ENCODE measurements at regions not wholly inside any gene's neighbourhood (a gene's known extent, or its start where the extent isn't known, plus 50 kb on each side); places are given as distances from the start of the nearest gene placed in this dataset.

DNA sequence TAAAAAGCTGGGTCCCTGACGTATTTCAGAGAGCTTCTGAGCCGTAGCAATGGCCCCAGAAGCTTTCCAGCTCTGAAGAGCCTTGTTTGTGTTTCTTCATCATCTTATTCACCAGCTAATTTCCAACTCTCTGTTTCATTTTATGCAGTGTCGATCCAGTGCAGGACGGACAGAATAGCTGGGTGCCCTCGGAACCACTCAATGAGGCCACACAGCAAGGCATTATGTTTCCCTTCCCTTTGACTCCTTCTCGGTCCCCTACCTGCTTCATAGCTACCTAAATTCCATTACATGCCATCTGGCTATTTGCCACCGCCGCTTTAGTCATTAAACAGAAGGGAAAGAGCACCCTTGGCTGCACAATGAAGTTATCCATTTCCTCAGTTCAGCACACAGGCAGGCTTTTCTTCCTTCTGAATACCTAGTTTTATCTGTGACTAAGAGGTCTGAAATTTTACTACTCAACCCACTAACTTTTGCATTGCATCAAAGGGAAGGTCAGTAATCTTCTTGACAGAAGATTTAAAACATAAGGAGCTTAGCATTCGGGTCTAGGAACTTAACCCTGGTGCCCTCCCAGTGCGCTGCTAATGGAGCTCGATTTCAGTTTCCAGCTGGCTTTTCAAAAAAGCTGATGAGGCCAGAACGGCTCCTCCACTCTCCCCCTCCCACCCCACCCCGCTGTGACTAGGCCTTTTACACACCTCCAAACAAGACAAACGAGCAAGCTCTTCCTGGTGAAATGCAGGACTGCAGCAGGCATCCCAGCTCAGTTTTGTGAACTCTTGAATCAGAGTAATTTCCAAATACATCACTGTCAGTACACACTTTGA is 176.8 kb downstream of the GXYLT1 start:
- no peak overlapping the region for H3K4me3 ChIP-seq (ENCODE audit: low read length in 2 of 2)
- H3K27me3 ChIP-seq (ENCODE audit: control insufficient read depth in 2 of 2, insufficient read depth in 2 of 2, low read length in 2 of 2) = no peaks in the 10 kb centered on the region
- no peaks in the 10 kb centered on the region for H3K4me1 ChIP-seq (ENCODE audit: control insufficient read depth in 2 of 2, insufficient read depth in 2 of 2, low read length in 2 of 2)
- H3K27ac ChIP-seq (ENCODE audit: low read depth in 2 of 2, low read length in 2 of 2) = no peak overlapping the region
- H3K36me3 ChIP-seq (ENCODE audit: control insufficient read depth in 2 of 2, insufficient read depth in 2 of 2, low read length in 2 of 2) = no peaks in the 10 kb centered on the region
- H3K9ac ChIP-seq (ENCODE audit: low read depth in 1 of 2, low read length in 2 of 2) = no peak overlapping the region
- H3K9me3 ChIP-seq (ENCODE audit: control insufficient read depth in 2 of 2, low read length in 2 of 2) = no peaks in the 10 kb centered on the region

DNA sequence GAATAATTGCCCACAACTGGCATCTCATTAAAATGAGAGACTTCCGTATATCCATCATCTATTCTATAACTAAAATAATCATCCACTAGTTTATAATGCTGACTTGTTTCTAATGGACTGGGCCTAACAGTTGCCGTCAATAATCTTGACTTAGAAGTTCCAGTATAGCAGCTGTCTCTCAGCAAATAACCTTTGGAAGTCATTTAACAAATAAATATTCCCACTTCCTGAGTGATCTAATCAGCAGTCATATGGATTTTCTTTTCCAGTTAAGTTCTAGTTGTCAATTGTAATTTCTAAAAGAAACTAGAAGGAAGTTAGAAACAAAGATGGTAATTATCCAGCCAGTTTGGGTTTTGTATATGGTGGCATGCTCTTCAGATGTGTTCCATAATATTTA is 177.8 kb downstream of the GXYLT1 start:
- no peaks in the 10 kb centered on the region for H3K27me3 ChIP-seq (ENCODE audit: control insufficient read depth in 2 of 2, insufficient read depth in 2 of 2, low read length in 2 of 2)
- no peaks in the 10 kb centered on the region for H3K36me3 ChIP-seq (ENCODE audit: control insufficient read depth in 2 of 2, insufficient read depth in 2 of 2, low read length in 2 of 2)
- H3K4me3 ChIP-seq (ENCODE audit: low read length in 2 of 2) = no peak overlapping the region
- no peak overlapping the region for H3K27ac ChIP-seq (ENCODE audit: low read depth in 2 of 2, low read length in 2 of 2)
- H3K9ac ChIP-seq (ENCODE audit: low read depth in 1 of 2, low read length in 2 of 2) = no peak overlapping the region
- H3K4me1 ChIP-seq (ENCODE audit: control insufficient read depth in 2 of 2, insufficient read depth in 2 of 2, low read length in 2 of 2) = no peaks in the 10 kb centered on the region
- no peaks in the 10 kb centered on the region for H3K9me3 ChIP-seq (ENCODE audit: control insufficient read depth in 2 of 2, low read length in 2 of 2)

DNA sequence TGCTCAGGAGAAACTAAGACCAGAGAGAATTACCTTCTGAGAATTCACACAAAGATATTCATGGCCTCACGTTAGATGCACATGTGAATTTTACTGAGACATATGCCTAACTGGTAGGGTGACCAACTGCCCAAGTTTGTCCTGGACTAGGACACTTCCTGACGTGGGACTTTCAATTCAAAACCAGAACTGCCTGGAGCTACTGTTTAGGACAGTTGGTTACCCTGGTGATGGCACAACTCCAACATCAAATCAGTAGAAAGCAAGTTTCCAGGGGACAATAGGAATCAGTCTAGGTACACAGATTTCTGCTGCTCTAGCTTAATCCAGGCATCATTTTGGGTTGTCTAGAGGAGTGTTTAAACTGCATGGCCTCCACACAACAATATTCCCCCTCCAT is 178.7 kb downstream of the GXYLT1 start:
- Histone ChIP-seq H3K9me3 (ENCODE audit: control insufficient read depth in 2 of 2, low read length in 2 of 2) (no peaks in the 10 kb centered on the region), H3K36me3 (ENCODE audit: control insufficient read depth in 2 of 2, insufficient read depth in 2 of 2, low read length in 2 of 2) (no peaks in the 10 kb centered on the region), H3K9ac (ENCODE audit: low read depth in 1 of 2, low read length in 2 of 2) (no peak overlapping the region), H3K27ac (ENCODE audit: low read depth in 2 of 2, low read length in 2 of 2) (no peak overlapping the region), H3K4me3 (ENCODE audit: low read length in 2 of 2) (no peak overlapping the region), H3K27me3 (ENCODE audit: control insufficient read depth in 2 of 2, insufficient read depth in 2 of 2, low read length in 2 of 2) (no peaks in the 10 kb centered on the region), H3K4me1 (ENCODE audit: control insufficient read depth in 2 of 2, insufficient read depth in 2 of 2, low read length in 2 of 2) (no peaks in the 10 kb centered on the region)

DNA sequence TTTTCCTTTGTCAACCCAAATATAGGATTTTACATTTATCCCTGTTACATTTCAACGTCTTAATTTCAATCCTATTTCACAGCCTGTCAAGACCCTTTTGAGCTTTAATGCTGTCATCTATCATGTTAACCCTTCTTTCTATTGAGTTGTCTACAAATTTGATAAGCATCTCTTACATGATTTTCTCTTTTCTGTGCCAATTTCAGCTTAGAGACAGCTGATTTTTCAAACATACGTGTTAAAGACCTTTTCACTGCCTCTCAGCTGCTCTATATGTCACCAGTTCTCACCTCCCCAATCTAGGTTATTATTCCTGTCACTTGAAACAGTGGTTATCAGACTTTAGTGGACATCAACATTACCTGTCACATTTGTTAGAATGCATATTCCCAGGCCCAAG is 181.3 kb downstream of the GXYLT1 start:
- Histone ChIP-seq H3K4me3 (ENCODE audit: low read length in 2 of 2) (no peak overlapping the region), H3K4me1 (ENCODE audit: control insufficient read depth in 2 of 2, insufficient read depth in 2 of 2, low read length in 2 of 2) (no peaks in the 10 kb centered on the region), H3K27ac (ENCODE audit: low read depth in 2 of 2, low read length in 2 of 2) (no peak overlapping the region), H3K9ac (ENCODE audit: low read depth in 1 of 2, low read length in 2 of 2) (no peak overlapping the region), H3K27me3 (ENCODE audit: control insufficient read depth in 2 of 2, insufficient read depth in 2 of 2, low read length in 2 of 2) (no peaks in the 10 kb centered on the region), H3K36me3 (ENCODE audit: control insufficient read depth in 2 of 2, insufficient read depth in 2 of 2, low read length in 2 of 2) (no peaks in the 10 kb centered on the region), H3K9me3 (ENCODE audit: control insufficient read depth in 2 of 2, low read length in 2 of 2) (no peaks in the 10 kb centered on the region)

DNA sequence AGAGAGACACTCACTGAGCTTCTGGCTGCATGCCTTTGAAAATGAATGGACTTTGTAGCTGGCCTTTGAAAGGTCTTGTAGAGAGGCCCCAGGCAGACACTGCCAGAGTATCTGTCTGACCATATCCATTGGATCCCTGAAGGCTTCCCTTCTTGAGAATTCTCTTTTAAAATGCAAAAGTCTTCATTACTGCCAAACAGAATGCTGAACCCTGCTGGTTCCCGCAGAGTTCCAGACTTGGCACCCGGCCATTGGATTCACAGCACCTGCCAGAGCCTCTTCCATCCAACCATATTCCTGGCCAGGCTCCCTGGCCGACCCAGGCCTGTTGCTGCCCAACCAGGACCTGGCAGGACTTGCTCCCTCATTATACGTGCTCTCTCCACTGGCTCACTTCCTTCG is 182.5 kb downstream of the GXYLT1 start:
- Histone ChIP-seq H3K4me1 (ENCODE audit: control insufficient read depth in 2 of 2, insufficient read depth in 2 of 2, low read length in 2 of 2) (no peaks in the 10 kb centered on the region), H3K4me3 (ENCODE audit: low read length in 2 of 2) (no peak overlapping the region), H3K27ac (ENCODE audit: low read depth in 2 of 2, low read length in 2 of 2) (no peak overlapping the region), H3K36me3 (ENCODE audit: control insufficient read depth in 2 of 2, insufficient read depth in 2 of 2, low read length in 2 of 2) (no peaks in the 10 kb centered on the region), H3K9ac (ENCODE audit: low read depth in 1 of 2, low read length in 2 of 2) (no peak overlapping the region), H3K9me3 (ENCODE audit: control insufficient read depth in 2 of 2, low read length in 2 of 2) (no peaks in the 10 kb centered on the region), H3K27me3 (ENCODE audit: control insufficient read depth in 2 of 2, insufficient read depth in 2 of 2, low read length in 2 of 2) (no peaks in the 10 kb centered on the region)

DNA sequence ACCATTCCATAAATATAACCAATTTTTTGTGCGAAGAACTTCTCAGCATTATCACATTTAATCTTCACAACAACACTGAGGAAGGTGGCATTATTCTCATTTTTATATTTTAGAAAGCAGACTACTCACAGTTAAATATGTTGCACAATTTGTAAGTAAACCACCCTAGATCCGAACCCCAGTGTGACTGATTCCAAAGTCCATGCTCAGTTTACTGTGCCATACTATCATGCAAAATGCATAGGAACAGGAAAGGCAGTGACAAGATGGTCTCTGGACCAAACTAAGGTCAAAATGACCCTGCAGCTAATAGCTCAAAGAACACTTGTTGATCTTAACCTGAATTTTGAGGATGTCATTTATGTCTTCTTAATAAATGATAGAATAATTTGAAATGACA is 185.4 kb downstream of the GXYLT1 start:
- Histone ChIP-seq H3K36me3 (ENCODE audit: control insufficient read depth in 2 of 2, insufficient read depth in 2 of 2, low read length in 2 of 2) (no peaks in the 10 kb centered on the region), H3K27me3 (ENCODE audit: control insufficient read depth in 2 of 2, insufficient read depth in 2 of 2, low read length in 2 of 2) (no peaks in the 10 kb centered on the region), H3K27ac (ENCODE audit: low read depth in 2 of 2, low read length in 2 of 2) (no peak overlapping the region), H3K4me3 (ENCODE audit: low read length in 2 of 2) (no peak overlapping the region), H3K9me3 (ENCODE audit: control insufficient read depth in 2 of 2, low read length in 2 of 2) (no peaks in the 10 kb centered on the region), H3K9ac (ENCODE audit: low read depth in 1 of 2, low read length in 2 of 2) (no peak overlapping the region), H3K4me1 (ENCODE audit: control insufficient read depth in 2 of 2, insufficient read depth in 2 of 2, low read length in 2 of 2) (no peaks in the 10 kb centered on the region)

DNA sequence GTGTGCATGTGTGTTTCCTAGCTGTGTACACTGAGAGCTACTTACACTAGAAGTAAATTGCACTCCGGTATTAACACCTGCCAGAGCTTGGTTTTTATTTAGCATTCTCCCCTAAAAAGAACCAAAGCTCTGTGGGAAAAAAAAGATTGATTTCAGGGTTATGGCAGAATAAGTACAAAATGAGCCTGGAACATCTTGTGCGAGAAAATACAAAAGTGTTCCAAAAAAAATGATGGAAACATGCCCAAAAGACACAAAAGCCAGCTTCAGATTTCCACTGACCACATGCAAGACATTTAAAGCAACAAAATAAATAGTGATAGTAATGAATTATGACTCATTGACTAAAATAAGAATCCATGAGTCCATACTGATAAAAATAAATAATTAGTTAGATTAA is 188.3 kb downstream of the GXYLT1 start:
- H3K27ac ChIP-seq (ENCODE audit: low read depth in 2 of 2, low read length in 2 of 2) = no peak overlapping the region
- H3K4me1 ChIP-seq (ENCODE audit: control insufficient read depth in 2 of 2, insufficient read depth in 2 of 2, low read length in 2 of 2) = no peaks in the 10 kb centered on the region
- no peaks in the 10 kb centered on the region for H3K9me3 ChIP-seq (ENCODE audit: control insufficient read depth in 2 of 2, low read length in 2 of 2)
- no peaks in the 10 kb centered on the region for H3K36me3 ChIP-seq (ENCODE audit: control insufficient read depth in 2 of 2, insufficient read depth in 2 of 2, low read length in 2 of 2)
- H3K27me3 ChIP-seq (ENCODE audit: control insufficient read depth in 2 of 2, insufficient read depth in 2 of 2, low read length in 2 of 2) = no peaks in the 10 kb centered on the region
- no peak overlapping the region for H3K9ac ChIP-seq (ENCODE audit: low read depth in 1 of 2, low read length in 2 of 2)
- no peak overlapping the region for H3K4me3 ChIP-seq (ENCODE audit: low read length in 2 of 2)

DNA sequence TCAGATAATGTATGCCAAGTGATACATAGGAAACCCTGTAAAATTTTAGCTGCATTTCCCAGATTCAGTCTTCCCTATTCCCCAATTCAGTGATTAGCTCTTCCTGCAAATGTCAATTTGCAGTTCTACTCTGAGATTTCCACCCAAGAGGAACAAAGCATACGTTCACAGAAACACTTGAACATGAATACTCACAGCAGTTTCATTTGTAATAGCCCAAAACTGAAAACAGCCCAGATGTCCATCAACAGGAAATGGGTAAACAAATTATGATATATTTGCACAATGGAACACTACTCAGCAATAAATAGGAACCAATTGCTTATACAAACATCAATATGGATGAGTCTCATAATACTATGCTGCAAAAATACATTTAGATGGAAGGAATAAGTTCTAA is 194.2 kb downstream of the GXYLT1 start:
- Histone ChIP-seq H3K27ac (ENCODE audit: low read depth in 2 of 2, low read length in 2 of 2) (no peak overlapping the region), H3K4me1 (ENCODE audit: control insufficient read depth in 2 of 2, insufficient read depth in 2 of 2, low read length in 2 of 2) (no peaks in the 10 kb centered on the region), H3K27me3 (ENCODE audit: control insufficient read depth in 2 of 2, insufficient read depth in 2 of 2, low read length in 2 of 2) (no peaks in the 10 kb centered on the region), H3K9me3 (ENCODE audit: control insufficient read depth in 2 of 2, low read length in 2 of 2) (peaks cover 0 to 3% of the 10 kb centered on the region in 2 donors), H3K4me3 (ENCODE audit: low read length in 2 of 2) (no peak overlapping the region), H3K9ac (ENCODE audit: low read depth in 1 of 2, low read length in 2 of 2) (no peak overlapping the region), H3K36me3 (ENCODE audit: control insufficient read depth in 2 of 2, insufficient read depth in 2 of 2, low read length in 2 of 2) (no peaks in the 10 kb centered on the region)

DNA sequence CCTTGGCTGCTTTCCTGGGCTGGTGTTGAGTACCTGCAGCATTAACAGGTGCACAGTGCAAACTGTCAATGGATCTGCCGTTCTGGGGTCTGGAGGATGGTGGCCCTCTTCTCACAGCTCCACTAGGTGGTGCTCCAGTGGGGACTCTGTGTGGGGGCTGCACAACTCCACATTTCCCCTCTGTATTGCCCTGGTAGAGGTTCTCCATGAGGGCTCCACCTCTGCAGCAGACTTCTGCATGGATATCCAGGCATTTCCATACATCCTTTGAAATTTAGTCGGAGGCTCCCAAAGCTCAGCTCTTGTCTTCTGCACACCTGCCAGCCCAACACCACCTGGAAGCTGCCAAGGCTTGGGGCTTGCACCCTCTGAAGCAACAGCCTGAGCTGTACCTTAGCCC is 198.6 kb downstream of the GXYLT1 start:
- Histone ChIP-seq H3K9ac (ENCODE audit: low read depth in 1 of 2, low read length in 2 of 2) (no peak overlapping the region), H3K9me3 (ENCODE audit: control insufficient read depth in 2 of 2, low read length in 2 of 2) (peaks cover 0 to 3% of the 10 kb centered on the region in 2 donors), H3K4me3 (ENCODE audit: low read length in 2 of 2) (no peak overlapping the region), H3K27me3 (ENCODE audit: control insufficient read depth in 2 of 2, insufficient read depth in 2 of 2, low read length in 2 of 2) (no peaks in the 10 kb centered on the region), H3K36me3 (ENCODE audit: control insufficient read depth in 2 of 2, insufficient read depth in 2 of 2, low read length in 2 of 2) (no peaks in the 10 kb centered on the region), H3K4me1 (ENCODE audit: control insufficient read depth in 2 of 2, insufficient read depth in 2 of 2, low read length in 2 of 2) (no peaks in the 10 kb centered on the region), H3K27ac (ENCODE audit: low read depth in 2 of 2, low read length in 2 of 2) (no peak overlapping the region)

DNA sequence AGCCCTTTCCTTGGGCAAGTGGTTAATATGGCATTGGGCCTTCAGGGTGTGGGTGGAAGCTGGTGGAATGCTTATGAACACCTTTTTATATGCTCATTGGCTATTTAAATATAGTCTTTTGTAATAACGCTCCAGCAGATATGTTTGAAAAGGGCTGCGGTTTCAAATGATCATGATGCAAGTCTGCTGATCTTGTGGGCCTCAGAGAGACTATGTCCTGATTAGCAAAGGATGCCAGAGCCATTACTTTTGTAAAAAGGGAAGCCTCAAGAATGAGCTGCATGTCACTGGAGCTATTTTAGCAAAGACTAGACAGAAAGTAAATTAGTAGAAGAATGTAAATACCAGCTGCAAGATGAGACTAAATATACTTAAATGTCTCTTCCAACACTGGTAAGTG is 200.5 kb downstream of the GXYLT1 start:
- H3K27ac ChIP-seq (ENCODE audit: low read depth in 2 of 2, low read length in 2 of 2) = no peak overlapping the region
- no peaks in the 10 kb centered on the region for H3K27me3 ChIP-seq (ENCODE audit: control insufficient read depth in 2 of 2, insufficient read depth in 2 of 2, low read length in 2 of 2)
- H3K36me3 ChIP-seq (ENCODE audit: control insufficient read depth in 2 of 2, insufficient read depth in 2 of 2, low read length in 2 of 2) = no peaks in the 10 kb centered on the region
- no peak overlapping the region for H3K4me3 ChIP-seq (ENCODE audit: low read length in 2 of 2)
- no peaks in the 10 kb centered on the region for H3K4me1 ChIP-seq (ENCODE audit: control insufficient read depth in 2 of 2, insufficient read depth in 2 of 2, low read length in 2 of 2)
- peaks cover 0 to 3% of the 10 kb centered on the region in 2 donors for H3K9me3 ChIP-seq (ENCODE audit: control insufficient read depth in 2 of 2, low read length in 2 of 2)
- H3K9ac ChIP-seq (ENCODE audit: low read depth in 1 of 2, low read length in 2 of 2) = no peak overlapping the region

Data from mucosa of rectum (tissue), 2 donors.